Activated CD8-positive, alpha-beta T cell treated with anti-CD3 and anti-CD28 coated beads for 36 hours (primary cell): ENCODE measurements at regions not wholly inside any gene's neighbourhood (a gene's known extent, or its start where the extent isn't known, plus 50 kb on each side); places are given as distances from the start of the nearest gene placed in this dataset.

Experiments
- ATAC-seq: fragments of 200-7000 bp; cut with Tn5 transposase; one replicate; pipeline ENCODE4 v1.10.0; 2021; ENCODE audit warnings: mild to moderate bottlenecking, moderate library complexity
- CTCF ChIA-PET: fragments of 350-600 bp; sonication (Branson Sonifier 250); formaldehyde crosslinking; loops from one replicate; lab custom pipeline; 2021; ENCODE audit warnings: antibody characterized with exemption; lab: Charles Lee
- POLR2A ChIA-PET: fragments of 350-600 bp; sonication (Branson Sonifier 250); formaldehyde crosslinking; loops from one replicate; lab custom pipeline; 2021; ENCODE audit warnings: antibody characterized with exemption; lab: Charles Lee
- DNase-seq: peaks from one replicate; pipeline ENCODE4 v3.0.0-alpha.2; 2020
- H3K27ac Mint-ChIP-seq: one replicate; pipeline ENCODE4 v1.8.0; 2021; ENCODE audit warnings: mild to moderate bottlenecking, mixed read lengths
- H3K27me3 Mint-ChIP-seq: one replicate; pipeline ENCODE4 v1.8.0; 2021; ENCODE audit warnings: mixed read lengths
- H3K36me3 Mint-ChIP-seq: one replicate; pipeline ENCODE4 v1.8.0; 2021; ENCODE audit warnings: low read depth, mixed read lengths
- H3K4me1 Mint-ChIP-seq: one replicate; pipeline ENCODE4 v1.8.0; 2021; ENCODE audit warnings: low read depth, mixed read lengths
- H3K4me3 Mint-ChIP-seq: one replicate; pipeline ENCODE4 v1.8.0; 2021; ENCODE audit warnings: mild to moderate bottlenecking, moderate library complexity, mixed read lengths
- H3K9me3 Mint-ChIP-seq: one replicate; pipeline ENCODE4 v1.8.0; 2021; ENCODE audit warnings: mixed read lengths
- CTCF ChIP-seq: fragments of 200-600 bp; IDR thresholded peaks from one replicate; pipeline ENCODE4 v1.8.0; 2022; ENCODE audit warnings: antibody characterized with exemption, mild to moderate bottlenecking
- intact Hi-C: fragments of 100-400 bp; cut with micrococcal nuclease; formaldehyde crosslinking; loops from one replicate; pipeline ENCODE4 v1.10.0; 2022

- ChIA-PET POLR2A (no interaction called here), CTCF (no interaction called here)
- Mint-ChIP-seq H3K36me3 (no peaks in the 10 kb centered on the region), H3K4me1 (no peaks in the 10 kb centered on the region), H3K9me3 (peaks cover 2% of the 10 kb centered on the region), H3K27ac (no peak overlapping the region), H3K4me3 (no peak overlapping the region), H3K27me3 (no peaks in the 10 kb centered on the region)
- TF ChIP-seq CTCF = no peak
- DNase-seq (no peak), ATAC-seq (no peak)
- intact Hi-C loops = no loop called here
Measured at GRCh38 chr2:220420820-220421219, 793.4 kb downstream of the SLC4A3 start.

GRCh38 chr2:220422676-220423075 is 795.2 kb downstream of the SLC4A3 start:
- no peak overlapping the region for H3K27ac Mint-ChIP-seq
- DNase-seq (no peak), ATAC-seq (no peak)
- no peaks in the 10 kb centered on the region for H3K4me1 Mint-ChIP-seq
- TF ChIP-seq CTCF = no peak
- H3K9me3 Mint-ChIP-seq = peaks cover 2% of the 10 kb centered on the region
- POLR2A ChIA-PET = interaction anchor here (0.6 kb wide), 1 partner anchor 189 kb away, joined by 3 read pairs; no protein-coding TSS in a partner anchor
- intact Hi-C loops = no loop called here
- CTCF ChIA-PET = no interaction called here
- no peaks in the 10 kb centered on the region for H3K27me3 Mint-ChIP-seq
- no peaks in the 10 kb centered on the region for H3K36me3 Mint-ChIP-seq
- no peak overlapping the region for H3K4me3 Mint-ChIP-seq

- peaks cover 2% of the 10 kb centered on the region for H3K9me3 Mint-ChIP-seq
- H3K4me3 Mint-ChIP-seq = no peak overlapping the region
- intact Hi-C loops = no loop called here
- ChIA-PET POLR2A (no interaction called here), CTCF (no interaction called here)
- ATAC-seq (no peak), DNase-seq (no peak)
- H3K36me3 Mint-ChIP-seq = no peaks in the 10 kb centered on the region
- H3K27ac Mint-ChIP-seq = no peak overlapping the region
- H3K4me1 Mint-ChIP-seq = no peaks in the 10 kb centered on the region
- no peaks in the 10 kb centered on the region for H3K27me3 Mint-ChIP-seq
- no peak for TF ChIP-seq CTCF
Measured at GRCh38 chr2:220424561-220424960, 797.1 kb downstream of the SLC4A3 start.

GRCh38 chr2:220432645-220433044 is 805.2 kb downstream of the SLC4A3 start:
- TF ChIP-seq CTCF = no peak
- ATAC-seq (no peak), DNase-seq (no peak)
- Mint-ChIP-seq H3K27me3 (no peaks in the 10 kb centered on the region), H3K4me3 (no peak overlapping the region), H3K27ac (no peak overlapping the region), H3K36me3 (no peaks in the 10 kb centered on the region), H3K4me1 (no peaks in the 10 kb centered on the region), H3K9me3 (no peaks in the 10 kb centered on the region)
- ChIA-PET CTCF (no interaction called here), POLR2A (no interaction called here)
- intact Hi-C loops = no loop called here

- ATAC-seq (no peak), DNase-seq (no peak)
- Mint-ChIP-seq H3K4me3 (no peak overlapping the region), H3K36me3 (no peaks in the 10 kb centered on the region), H3K27ac (no peak overlapping the region), H3K9me3 (no peaks in the 10 kb centered on the region), H3K27me3 (no peaks in the 10 kb centered on the region), H3K4me1 (no peaks in the 10 kb centered on the region)
- ChIA-PET POLR2A (no interaction called here), CTCF (no interaction called here)
- intact Hi-C loops = no loop called here
- no peak for TF ChIP-seq CTCF
Measured at GRCh38 chr2:220433131-220433530, 805.7 kb downstream of the SLC4A3 start.
